K562 (cell line): ENCODE measurements at regions not wholly inside any gene's neighbourhood (a gene's known extent, or its start where the extent isn't known, plus 50 kb on each side); places are given as distances from the start of the nearest gene placed in this dataset.
"Not testable (repeated sequence)": the region's sequence is repeated elsewhere in the genome, so short reads cannot be mapped to it uniquely, and the experiment has no call there.

Experiments used
- BHLHE40 ChIP-seq: IDR thresholded peaks from 2 replicates; pipeline ENCODE4 v1.6.1; 2011; ENCODE audit warnings: low read length, improper control_type of control experiment
- CHCHD3 ChIP-seq: fragments of 250-450 bp; sonication (Bioruptor Pico); IDR thresholded peaks from 2 replicates; pipeline ENCODE4 v2.1.2; 2022; ENCODE audit warnings: mild to moderate bottlenecking
- ETV6 ChIP-seq, 3 experiments: fragments of 150-350 bp in 1 of 3; sonication (generic) in 1 of 3; formaldehyde crosslinking in 1 of 3; IDR thresholded peaks; 2 replicates each; pipeline versions ENCODE4 v1.6.1 to v1.8.0; 2014 to 2022; ENCODE audit warnings: borderline replicate concordance in 2 of 3, low read depth in 2 of 3, antibody characterized with exemption in 1 of 3, low read length in 1 of 3, mild to moderate bottlenecking in 1 of 3, missing genetic modification reagents in 1 of 3
- FOXK1 ChIP-seq: sonication (generic); formaldehyde crosslinking; IDR thresholded peaks from 2 replicates; pipeline ENCODE4 v1.8.0; 2022; ENCODE audit warnings: missing genetic modification reagents, mild to moderate bottlenecking, borderline replicate concordance
- HDAC2 ChIP-seq: fragments of 450-650 bp; IDR thresholded peaks from 2 replicates; pipeline ENCODE4 v1.6.1; 2016; ENCODE audit warnings: mild to moderate bottlenecking
- MAFG ChIP-seq: fragments of 450-650 bp; conservative IDR thresholded peaks from 2 replicates; pipeline ENCODE4 v1.6.1; 2016; ENCODE audit warnings: missing genetic modification characterization, missing compliant biosample characterization
- POLR2AphosphoS5 ChIP-seq: IDR thresholded peaks from 2 replicates; pipeline ENCODE4 v1.6.1; 2011; ENCODE audit warnings: mild to moderate bottlenecking, low read depth, low read length, moderate library complexity; ENCODE audit not compliant: control insufficient read depth, insufficient read depth
- SMC3 ChIP-seq: conservative IDR thresholded peaks from 2 replicates; pipeline ENCODE4 v1.6.1; 2011; ENCODE audit warnings: low read depth, low read length, improper control_type of control experiment; ENCODE audit not compliant: insufficient read depth
- ZKSCAN1 ChIP-seq: fragments of 150-350 bp; IDR thresholded peaks from 2 replicates; pipeline ENCODE4 v1.6.1; 2016; ENCODE audit warnings: low read depth, low read length
- TF ChIP-seq, protein P1 (sequence below), 3 experiments: IDR thresholded peaks in 2 of 3; conservative IDR thresholded peaks in 1 of 3; 2 replicates each; pipeline ENCODE4 v1.5.1; 2011 to 2012; ENCODE audit warnings: low read length in 3 of 3, mild to moderate bottlenecking in 3 of 3, control low read depth in 2 of 3, improper control_type of control experiment in 1 of 3, inconsistent platforms in 1 of 3, low read depth in 1 of 3, mixed read lengths in 1 of 3, moderate library complexity in 1 of 3; ENCODE audit not compliant: insufficient read depth in 2 of 3
- TF ChIP-seq, protein P2 (sequence below): fragments of 250-450 bp; sonication (Bioruptor Pico); IDR thresholded peaks from 2 replicates; pipeline ENCODE4 v1.4.0; 2020; ENCODE audit warnings: mild to moderate bottlenecking
- TF ChIP-seq, protein P3 (sequence below): fragments of 450-650 bp; IDR thresholded peaks from 2 replicates; pipeline ENCODE4 v1.6.1; 2017; ENCODE audit warnings: mild to moderate bottlenecking, moderate library complexity

DNA sequence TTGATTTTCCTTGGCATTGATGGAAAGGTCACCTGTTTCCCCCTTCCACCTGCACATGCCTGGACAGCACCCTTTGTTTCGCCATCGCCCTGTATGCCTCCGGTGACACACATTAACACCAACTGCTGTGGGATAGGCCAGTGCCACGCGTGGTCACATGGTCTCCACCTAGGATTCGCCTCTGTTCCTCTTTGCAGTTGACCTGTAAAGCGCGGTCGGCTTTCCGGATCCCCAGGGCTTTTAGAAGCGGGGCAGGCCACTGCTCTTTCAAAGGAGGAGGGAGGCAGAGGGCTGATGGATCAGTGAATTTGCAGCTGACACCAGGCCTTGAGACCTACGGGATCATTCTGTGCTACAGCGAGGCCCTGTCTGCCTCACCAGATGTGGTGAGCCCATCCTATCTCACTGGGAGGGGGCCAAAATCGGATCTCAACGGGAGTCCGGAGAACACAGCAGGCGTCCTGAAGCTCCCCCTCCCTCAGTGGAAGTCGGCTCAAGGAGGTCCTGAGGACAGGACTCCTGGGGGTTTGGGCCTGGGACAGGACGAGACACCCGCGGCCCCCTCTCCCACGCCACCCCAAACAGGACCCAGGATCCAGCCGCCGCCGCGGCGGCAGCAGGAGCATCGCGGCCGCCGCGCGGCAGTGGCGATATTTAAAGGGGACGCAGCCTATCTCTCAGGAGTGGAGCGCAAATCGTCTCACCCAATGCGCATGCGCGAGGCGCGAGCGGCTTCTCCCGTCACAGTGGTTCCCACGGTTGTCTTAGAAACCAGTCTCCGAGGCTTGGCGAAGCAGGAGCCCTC is 973.8 kb upstream of the DEFB115 start:
- not testable (repeated sequence) for TF ChIP-seq FOXK1 (CRISPR knock-in tag); HDAC2; POLR2AphosphoS5; ETV6 (IDR thresholded peaks at IDR 0.05; ENCODE audit: borderline replicate concordance in 1 of 2, low read depth in 2 of 2, low read length in 1 of 2); ETV6 (CRISPR knock-in tag; IDR thresholded peaks at IDR 0.05; ENCODE audit: borderline replicate concordance); SMC3; MAFG (tag); BHLHE40; ZKSCAN1; CHCHD3
- TF ChIP-seq, protein P1, sequence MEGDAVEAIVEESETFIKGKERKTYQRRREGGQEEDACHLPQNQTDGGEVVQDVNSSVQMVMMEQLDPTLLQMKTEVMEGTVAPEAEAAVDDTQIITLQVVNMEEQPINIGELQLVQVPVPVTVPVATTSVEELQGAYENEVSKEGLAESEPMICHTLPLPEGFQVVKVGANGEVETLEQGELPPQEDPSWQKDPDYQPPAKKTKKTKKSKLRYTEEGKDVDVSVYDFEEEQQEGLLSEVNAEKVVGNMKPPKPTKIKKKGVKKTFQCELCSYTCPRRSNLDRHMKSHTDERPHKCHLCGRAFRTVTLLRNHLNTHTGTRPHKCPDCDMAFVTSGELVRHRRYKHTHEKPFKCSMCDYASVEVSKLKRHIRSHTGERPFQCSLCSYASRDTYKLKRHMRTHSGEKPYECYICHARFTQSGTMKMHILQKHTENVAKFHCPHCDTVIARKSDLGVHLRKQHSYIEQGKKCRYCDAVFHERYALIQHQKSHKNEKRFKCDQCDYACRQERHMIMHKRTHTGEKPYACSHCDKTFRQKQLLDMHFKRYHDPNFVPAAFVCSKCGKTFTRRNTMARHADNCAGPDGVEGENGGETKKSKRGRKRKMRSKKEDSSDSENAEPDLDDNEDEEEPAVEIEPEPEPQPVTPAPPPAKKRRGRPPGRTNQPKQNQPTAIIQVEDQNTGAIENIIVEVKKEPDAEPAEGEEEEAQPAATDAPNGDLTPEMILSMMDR (IDR thresholded peaks at IDR 0.05 in 2 of 3, conservative IDR thresholded peaks at IDR 0.05 in 1 of 3; ENCODE audit: insufficient read depth in 2 of 3, low read depth in 1 of 3, low read length in 3 of 3), result not testable (repeated sequence)
- TF ChIP-seq, protein P2, sequence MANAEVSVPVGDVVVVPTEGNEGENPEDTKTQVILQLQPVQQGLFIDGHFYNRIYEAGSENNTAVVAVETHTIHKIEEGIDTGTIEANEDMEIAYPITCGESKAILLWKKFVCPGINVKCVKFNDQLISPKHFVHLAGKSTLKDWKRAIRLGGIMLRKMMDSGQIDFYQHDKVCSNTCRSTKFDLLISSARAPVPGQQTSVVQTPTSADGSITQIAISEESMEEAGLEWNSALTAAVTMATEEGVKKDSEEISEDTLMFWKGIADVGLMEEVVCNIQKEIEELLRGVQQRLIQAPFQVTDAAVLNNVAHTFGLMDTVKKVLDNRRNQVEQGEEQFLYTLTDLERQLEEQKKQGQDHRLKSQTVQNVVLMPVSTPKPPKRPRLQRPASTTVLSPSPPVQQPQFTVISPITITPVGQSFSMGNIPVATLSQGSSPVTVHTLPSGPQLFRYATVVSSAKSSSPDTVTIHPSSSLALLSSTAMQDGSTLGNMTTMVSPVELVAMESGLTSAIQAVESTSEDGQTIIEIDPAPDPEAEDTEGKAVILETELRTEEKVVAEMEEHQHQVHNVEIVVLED (CRISPR knock-in tag), result not testable (repeated sequence)
- TF ChIP-seq, protein P3, sequence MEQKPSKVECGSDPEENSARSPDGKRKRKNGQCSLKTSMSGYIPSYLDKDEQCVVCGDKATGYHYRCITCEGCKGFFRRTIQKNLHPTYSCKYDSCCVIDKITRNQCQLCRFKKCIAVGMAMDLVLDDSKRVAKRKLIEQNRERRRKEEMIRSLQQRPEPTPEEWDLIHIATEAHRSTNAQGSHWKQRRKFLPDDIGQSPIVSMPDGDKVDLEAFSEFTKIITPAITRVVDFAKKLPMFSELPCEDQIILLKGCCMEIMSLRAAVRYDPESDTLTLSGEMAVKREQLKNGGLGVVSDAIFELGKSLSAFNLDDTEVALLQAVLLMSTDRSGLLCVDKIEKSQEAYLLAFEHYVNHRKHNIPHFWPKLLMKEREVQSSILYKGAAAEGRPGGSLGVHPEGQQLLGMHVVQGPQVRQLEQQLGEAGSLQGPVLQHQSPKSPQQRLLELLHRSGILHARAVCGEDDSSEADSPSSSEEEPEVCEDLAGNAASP, result not testable (repeated sequence)
